ENCODE measurements at regions not wholly inside any gene's neighbourhood (a gene's known extent, or its start where the extent isn't known, plus 50 kb on each side); places are given as distances from the start of the nearest gene placed in this dataset.

DNA sequence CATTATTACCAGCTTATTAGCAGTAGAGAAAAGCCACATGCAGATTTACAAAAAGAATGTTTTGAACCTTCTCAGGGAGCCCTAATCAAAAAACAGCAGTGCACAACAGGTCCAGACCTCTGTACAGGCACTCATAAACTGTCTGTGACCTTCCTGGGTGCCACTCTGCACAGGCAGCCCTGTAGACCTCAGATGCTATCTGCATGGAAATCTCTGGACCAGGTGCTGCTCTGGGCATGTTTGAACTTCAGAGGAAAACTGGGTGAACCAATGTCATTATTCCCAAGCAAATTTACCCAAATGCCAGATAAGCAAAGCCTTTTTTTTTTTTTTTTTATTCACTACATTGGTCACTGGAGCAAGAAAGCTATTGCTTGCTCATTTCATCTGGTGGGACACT, 104.2 kb downstream of the NPY start:
- TF ChIP-seq, protein P1, sequence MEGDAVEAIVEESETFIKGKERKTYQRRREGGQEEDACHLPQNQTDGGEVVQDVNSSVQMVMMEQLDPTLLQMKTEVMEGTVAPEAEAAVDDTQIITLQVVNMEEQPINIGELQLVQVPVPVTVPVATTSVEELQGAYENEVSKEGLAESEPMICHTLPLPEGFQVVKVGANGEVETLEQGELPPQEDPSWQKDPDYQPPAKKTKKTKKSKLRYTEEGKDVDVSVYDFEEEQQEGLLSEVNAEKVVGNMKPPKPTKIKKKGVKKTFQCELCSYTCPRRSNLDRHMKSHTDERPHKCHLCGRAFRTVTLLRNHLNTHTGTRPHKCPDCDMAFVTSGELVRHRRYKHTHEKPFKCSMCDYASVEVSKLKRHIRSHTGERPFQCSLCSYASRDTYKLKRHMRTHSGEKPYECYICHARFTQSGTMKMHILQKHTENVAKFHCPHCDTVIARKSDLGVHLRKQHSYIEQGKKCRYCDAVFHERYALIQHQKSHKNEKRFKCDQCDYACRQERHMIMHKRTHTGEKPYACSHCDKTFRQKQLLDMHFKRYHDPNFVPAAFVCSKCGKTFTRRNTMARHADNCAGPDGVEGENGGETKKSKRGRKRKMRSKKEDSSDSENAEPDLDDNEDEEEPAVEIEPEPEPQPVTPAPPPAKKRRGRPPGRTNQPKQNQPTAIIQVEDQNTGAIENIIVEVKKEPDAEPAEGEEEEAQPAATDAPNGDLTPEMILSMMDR (IDR thresholded peaks at IDR 0.05) = no peak
- TF ChIP-seq, protein P2, sequence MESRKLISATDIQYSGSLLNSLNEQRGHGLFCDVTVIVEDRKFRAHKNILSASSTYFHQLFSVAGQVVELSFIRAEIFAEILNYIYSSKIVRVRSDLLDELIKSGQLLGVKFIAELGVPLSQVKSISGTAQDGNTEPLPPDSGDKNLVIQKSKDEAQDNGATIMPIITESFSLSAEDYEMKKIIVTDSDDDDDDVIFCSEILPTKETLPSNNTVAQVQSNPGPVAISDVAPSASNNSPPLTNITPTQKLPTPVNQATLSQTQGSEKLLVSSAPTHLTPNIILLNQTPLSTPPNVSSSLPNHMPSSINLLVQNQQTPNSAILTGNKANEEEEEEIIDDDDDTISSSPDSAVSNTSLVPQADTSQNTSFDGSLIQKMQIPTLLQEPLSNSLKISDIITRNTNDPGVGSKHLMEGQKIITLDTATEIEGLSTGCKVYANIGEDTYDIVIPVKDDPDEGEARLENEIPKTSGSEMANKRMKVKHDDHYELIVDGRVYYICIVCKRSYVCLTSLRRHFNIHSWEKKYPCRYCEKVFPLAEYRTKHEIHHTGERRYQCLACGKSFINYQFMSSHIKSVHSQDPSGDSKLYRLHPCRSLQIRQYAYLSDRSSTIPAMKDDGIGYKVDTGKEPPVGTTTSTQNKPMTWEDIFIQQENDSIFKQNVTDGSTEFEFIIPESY (IDR thresholded peaks at IDR 0.05; ENCODE audit: borderline replicate concordance, low read depth) = no peak
- TF ChIP-seq POLR2AphosphoS5 (IDR thresholded peaks at IDR 0.05; ENCODE audit: low read depth, low read length) (no peak), TCF12 (IDR thresholded peaks at IDR 0.05) (no peak), EZH2phosphoT487 (IDR thresholded peaks at IDR 0.05; ENCODE audit: borderline replicate concordance, low read depth) (no peak), RFX5 (IDR thresholded peaks at IDR 0.05; ENCODE audit: low read length) (no peak), EP300 (IDR thresholded peaks at IDR 0.05; ENCODE audit: borderline replicate concordance in 1 of 2, low read depth in 1 of 2, low read length in 1 of 2) (no peak), RAD21 (IDR thresholded peaks at IDR 0.05; ENCODE audit: low read length) (no peak)
- TF ChIP-seq, protein P3, sequence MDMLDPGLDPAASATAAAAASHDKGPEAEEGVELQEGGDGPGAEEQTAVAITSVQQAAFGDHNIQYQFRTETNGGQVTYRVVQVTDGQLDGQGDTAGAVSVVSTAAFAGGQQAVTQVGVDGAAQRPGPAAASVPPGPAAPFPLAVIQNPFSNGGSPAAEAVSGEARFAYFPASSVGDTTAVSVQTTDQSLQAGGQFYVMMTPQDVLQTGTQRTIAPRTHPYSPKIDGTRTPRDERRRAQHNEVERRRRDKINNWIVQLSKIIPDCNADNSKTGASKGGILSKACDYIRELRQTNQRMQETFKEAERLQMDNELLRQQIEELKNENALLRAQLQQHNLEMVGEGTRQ (IDR thresholded peaks at IDR 0.05; ENCODE audit: borderline replicate concordance, low read depth, low read length) = no peak
- TF ChIP-seq, protein P4, sequence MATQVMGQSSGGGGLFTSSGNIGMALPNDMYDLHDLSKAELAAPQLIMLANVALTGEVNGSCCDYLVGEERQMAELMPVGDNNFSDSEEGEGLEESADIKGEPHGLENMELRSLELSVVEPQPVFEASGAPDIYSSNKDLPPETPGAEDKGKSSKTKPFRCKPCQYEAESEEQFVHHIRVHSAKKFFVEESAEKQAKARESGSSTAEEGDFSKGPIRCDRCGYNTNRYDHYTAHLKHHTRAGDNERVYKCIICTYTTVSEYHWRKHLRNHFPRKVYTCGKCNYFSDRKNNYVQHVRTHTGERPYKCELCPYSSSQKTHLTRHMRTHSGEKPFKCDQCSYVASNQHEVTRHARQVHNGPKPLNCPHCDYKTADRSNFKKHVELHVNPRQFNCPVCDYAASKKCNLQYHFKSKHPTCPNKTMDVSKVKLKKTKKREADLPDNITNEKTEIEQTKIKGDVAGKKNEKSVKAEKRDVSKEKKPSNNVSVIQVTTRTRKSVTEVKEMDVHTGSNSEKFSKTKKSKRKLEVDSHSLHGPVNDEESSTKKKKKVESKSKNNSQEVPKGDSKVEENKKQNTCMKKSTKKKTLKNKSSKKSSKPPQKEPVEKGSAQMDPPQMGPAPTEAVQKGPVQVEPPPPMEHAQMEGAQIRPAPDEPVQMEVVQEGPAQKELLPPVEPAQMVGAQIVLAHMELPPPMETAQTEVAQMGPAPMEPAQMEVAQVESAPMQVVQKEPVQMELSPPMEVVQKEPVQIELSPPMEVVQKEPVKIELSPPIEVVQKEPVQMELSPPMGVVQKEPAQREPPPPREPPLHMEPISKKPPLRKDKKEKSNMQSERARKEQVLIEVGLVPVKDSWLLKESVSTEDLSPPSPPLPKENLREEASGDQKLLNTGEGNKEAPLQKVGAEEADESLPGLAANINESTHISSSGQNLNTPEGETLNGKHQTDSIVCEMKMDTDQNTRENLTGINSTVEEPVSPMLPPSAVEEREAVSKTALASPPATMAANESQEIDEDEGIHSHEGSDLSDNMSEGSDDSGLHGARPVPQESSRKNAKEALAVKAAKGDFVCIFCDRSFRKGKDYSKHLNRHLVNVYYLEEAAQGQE (IDR thresholded peaks at IDR 0.05; ENCODE audit: low read depth, low read length) = no peak

Measured in SK-N-SH (cell line).